IMR-90 (cell line): ENCODE measurements at regions not wholly inside any gene's neighbourhood (a gene's known extent, or its start where the extent isn't known, plus 50 kb on each side); places are given as distances from the start of the nearest gene placed in this dataset.

ENCODE experiments used
- ATAC-seq: fragments of 200-7000 bp; cut with Tn5 transposase; 2 replicates; pipeline ENCODE4 v1.9.1; 2020; ENCODE audit warnings: low read depth, mild to moderate bottlenecking, moderate library complexity
- BruUV-seq: library from RNA; stranded (reverse); fragments of 400-500 nt; replicated peaks from 2 replicates; lab custom pipeline; 2021; lab: Mats Ljungman, UMichigan
- CTCF ChIA-PET: fragments of 300-600 bp; formaldehyde crosslinking; extraction: SDS; loops from one replicate; lab custom pipeline; 2021; ENCODE audit warnings: antibody characterized with exemption; lab: Yijun Ruan, JAX
- POLR2A ChIA-PET: fragments of 300-600 bp; sonication (Branson Sonifier 250); formaldehyde crosslinking; loops from one replicate; lab custom pipeline; 2022; ENCODE audit warnings: antibody characterized with exemption; ENCODE audit not compliant: unreplicated experiment; lab: Charles Lee
- DNase-seq: peaks from one replicate; pipeline ENCODE4 v3.0.0; 2013
- H2AFZ ChIP-seq: replicated peaks from 2 replicates; pipeline ENCODE3; 2013; ENCODE audit warnings: low read length, mild to moderate bottlenecking; ENCODE audit not compliant: poor library complexity
- H2AK5ac ChIP-seq: 2 replicates; pipeline ENCODE4 v1.6.1; 2013; ENCODE audit warnings: low read depth, low read length, inconsistent platforms
- H2AK9ac ChIP-seq: replicated peaks from 2 replicates; pipeline ENCODE3; 2013; ENCODE audit warnings: mild to moderate bottlenecking, low read depth, low read length, moderate library complexity; ENCODE audit not compliant: poor library complexity
- H2BK120ac ChIP-seq: 2 replicates; pipeline ENCODE4 v1.6.1; 2013; ENCODE audit warnings: low read depth, low read length, inconsistent platforms
- H2BK15ac ChIP-seq: 3 replicates; pipeline ENCODE4 v1.6.1; 2013; ENCODE audit warnings: low read depth, low read length, inconsistent platforms
- H2BK20ac ChIP-seq: 2 replicates; pipeline ENCODE4 v1.6.1; 2013; ENCODE audit warnings: low read depth, mild to moderate bottlenecking, inconsistent platforms, low read length, moderate library complexity
- H2BK5ac ChIP-seq: 2 replicates; pipeline ENCODE4 v1.6.1; 2013; ENCODE audit warnings: mild to moderate bottlenecking, low read depth, low read length, inconsistent platforms; ENCODE audit not compliant: poor library complexity, severe bottlenecking
- H3K14ac ChIP-seq: replicated peaks from 2 replicates; pipeline ENCODE4 v1.6.1; 2013; ENCODE audit warnings: low read depth, low read length, inconsistent platforms
- H3K18ac ChIP-seq: 2 replicates; pipeline ENCODE4 v1.6.1; 2013; ENCODE audit warnings: low read depth, low read length, control low read depth
- H3K23ac ChIP-seq: 2 replicates; pipeline ENCODE4 v1.6.1; 2013; ENCODE audit warnings: low read depth, low read length, inconsistent platforms
- H3K27ac ChIP-seq: 2 replicates; pipeline ENCODE4 v1.5.1; 2013; ENCODE audit warnings: mild to moderate bottlenecking, control low read depth, low read length; ENCODE audit not compliant: insufficient read depth
- H3K27me3 ChIP-seq: 2 replicates; pipeline ENCODE4 v1.6.1; 2013; ENCODE audit warnings: low read length; ENCODE audit not compliant: control insufficient read depth, insufficient read depth
- H3K36me3 ChIP-seq: 2 replicates; pipeline ENCODE4 v1.6.1; 2013; ENCODE audit warnings: low read length, mixed read lengths; ENCODE audit not compliant: control insufficient read depth, insufficient read depth
- H3K4ac ChIP-seq: 2 replicates; pipeline ENCODE4 v1.6.1; 2013; ENCODE audit warnings: low read depth, low read length, inconsistent platforms
- H3K4me1 ChIP-seq: 2 replicates; pipeline ENCODE4 v1.6.1; 2013; ENCODE audit warnings: low read length, mixed read lengths; ENCODE audit not compliant: control insufficient read depth, insufficient read depth
- H3K4me2 ChIP-seq: 2 replicates; pipeline ENCODE4 v1.6.1; 2013; ENCODE audit warnings: low read depth, mild to moderate bottlenecking, control low read depth, low read length, moderate library complexity
- H3K4me3 ChIP-seq: 2 replicates; pipeline ENCODE4 v1.5.1; 2013; ENCODE audit warnings: low read depth, mild to moderate bottlenecking, control low read depth, low read length, moderate library complexity; ENCODE audit not compliant: insufficient read depth
- H3K56ac ChIP-seq: 2 replicates; pipeline ENCODE4 v1.6.1; 2013; ENCODE audit warnings: low read length, inconsistent platforms; ENCODE audit not compliant: insufficient read depth; ENCODE audit errors: extremely low read depth
- H3K79me1 ChIP-seq, 2 experiments: 2 replicates each; pipeline ENCODE4 v1.6.1; 2013; ENCODE audit warnings: low read length in 2 of 2, inconsistent platforms in 1 of 2, low read depth in 1 of 2
- H3K9ac ChIP-seq: 2 replicates; pipeline ENCODE4 v1.6.1; 2013; ENCODE audit warnings: low read depth, low read length, control low read depth
- H3K9me1 ChIP-seq: 2 replicates; pipeline ENCODE4 v1.6.1; 2013; ENCODE audit warnings: low read length, inconsistent platforms; ENCODE audit not compliant: insufficient read depth
- H3K9me3 ChIP-seq: 2 replicates; pipeline ENCODE4 v1.6.1; 2013; ENCODE audit warnings: low read length; ENCODE audit not compliant: control insufficient read depth, insufficient read depth
- H4K20me1 ChIP-seq: 2 replicates; pipeline ENCODE4 v1.6.1; 2013; ENCODE audit warnings: low read length, inconsistent platforms; ENCODE audit not compliant: insufficient read depth
- H4K5ac ChIP-seq: 2 replicates; pipeline ENCODE4 v1.6.1; 2013; ENCODE audit warnings: mild to moderate bottlenecking, low read depth, low read length, control low read depth
- H4K8ac ChIP-seq, 2 experiments: 2 replicates each; pipeline ENCODE4 v1.6.1; 2013; ENCODE audit warnings: low read depth in 2 of 2, low read length in 2 of 2, control low read depth in 1 of 2, inconsistent platforms in 1 of 2
- H4K91ac ChIP-seq: 2 replicates; pipeline ENCODE4 v1.6.1; 2013; ENCODE audit warnings: low read depth, low read length, inconsistent platforms; ENCODE audit not compliant: insufficient read depth
- FOS ChIP-seq: fragments of 150-350 bp; IDR thresholded peaks from 2 replicates; pipeline ENCODE4 v1.6.1; 2016; ENCODE audit warnings: low read depth, low read length
- MAFK ChIP-seq: IDR thresholded peaks from 2 replicates; pipeline ENCODE4 v1.6.1; 2012; ENCODE audit warnings: low read depth, low read length, improper control_type of control experiment
- dilution Hi-C: fragments of 300-500 bp; cut with HindIII; formaldehyde crosslinking; loops from one replicate; pipeline ENCODE4 v1.14.3; 2018; ENCODE audit warnings: low sequenced_read_pairs; ENCODE audit not compliant: unreplicated experiment
- in situ Hi-C: fragments of 300-500 bp; cut with MboI; formaldehyde crosslinking; loops from 3 replicates; pipeline ENCODE4 v1.14.3; 2019; ENCODE audit warnings: low sequenced_read_pairs, inconsistent platforms, mixed read lengths
- intact Hi-C: fragments of 100-400 bp; cut with micrococcal nuclease; formaldehyde crosslinking; loops from 2 replicates; pipeline ENCODE4 v1.10.0; 2022

DNA sequence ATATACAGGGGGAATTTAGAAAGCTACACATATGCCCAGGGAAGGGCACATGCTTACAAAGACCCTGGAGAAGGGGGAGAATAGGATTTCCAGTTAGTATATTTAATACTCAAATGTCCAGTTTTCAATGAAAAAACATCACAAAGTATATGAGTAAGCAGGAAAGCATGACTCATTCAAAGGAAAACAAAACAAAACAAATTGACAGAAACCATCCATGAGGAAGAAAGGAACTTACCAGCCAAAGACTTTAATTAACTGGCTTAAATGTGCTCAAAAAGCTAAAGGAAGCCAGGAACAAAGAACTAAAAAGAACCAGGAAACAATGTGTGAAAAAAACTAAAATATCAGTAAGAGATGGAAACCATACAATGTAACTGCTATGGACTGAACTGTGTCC lies 716.2 kb upstream of the ARGLU1 start:
- CTCF ChIA-PET, result no interaction called here
- H3K23ac ChIP-seq, result no peak overlapping the region

More for the DNA sequence above, 716.2 kb upstream of the ARGLU1 start:
- H3K27me3 ChIP-seq, result no peaks in the 10 kb centered on the region
- peak overlapping the region; percentile 80 for H2BK120ac ChIP-seq
- H4K91ac ChIP-seq, result peak overlapping the region; percentile 66
- peak overlapping the region; percentile 46 for H2BK5ac ChIP-seq
- in situ Hi-C loops, result no loop called here
- H2BK15ac ChIP-seq, result peak overlapping the region; percentile 54; the same call in 1 of the 3 replicates
- POLR2A ChIA-PET, result no interaction called here
- intact Hi-C loops, result no loop called here
- no TSS peak for BruUV-seq
- peak overlapping the region; percentile 41; the same call in 1 of the 2 replicates for H3K4me2 ChIP-seq
- no peaks in the 10 kb centered on the region for H4K20me1 ChIP-seq
- no peak overlapping the region for H2AK9ac ChIP-seq
- peaks cover 4% of the 10 kb centered on the region for H3K9me1 ChIP-seq
- peak overlapping the region; percentile 72 for H3K4ac ChIP-seq
- TF ChIP-seq MAFK (no peak), FOS (peak; percentile 63; the same call in 1 of the 2 replicates)
- H3K56ac ChIP-seq, result peak overlapping the region; percentile 9
- peaks cover 11% of the 10 kb centered on the region for H3K4me1 ChIP-seq
- no peak overlapping the region for H2AFZ ChIP-seq
- H3K36me3 ChIP-seq, result no peaks in the 10 kb centered on the region; the same call in 1 of the 2 replicates
- no peak overlapping the region for H3K4me3 ChIP-seq
- no peaks in the 10 kb centered on the region for H3K9me3 ChIP-seq
- ATAC-seq (peak; percentile 73), DNase-seq (peak; percentile 59)
- no peak overlapping the region for H3K9ac ChIP-seq
- peak overlapping the region; percentile 98 for H2AK5ac ChIP-seq
- H2BK20ac ChIP-seq, result peak overlapping the region; percentile 90
- peak overlapping the region; percentile 59 to 76 for H4K8ac ChIP-seq
- peak overlapping the region; percentile 54 for H3K27ac ChIP-seq
- dilution Hi-C loops, result no loop called here
- H3K18ac ChIP-seq, result peak overlapping the region; percentile 85
- peaks cover 9 to 22% of the 10 kb centered on the region in 2 experiments; a peak in 3 of 4 replicates for H3K79me1 ChIP-seq
- H3K14ac ChIP-seq, result peak overlapping the region; percentile 83
- H4K5ac ChIP-seq, result peak overlapping the region; percentile 49
